ENCODE measurements at regions not wholly inside any gene's neighbourhood (a gene's known extent, or its start where the extent isn't known, plus 50 kb on each side); places are given as distances from the start of the nearest gene placed in this dataset.

GRCh38 chr6:45730232-45730631 lies 285.4 kb downstream of the CLIC5 start:
- no peak for TF ChIP-seq CTCF (IDR thresholded peaks at IDR 0.05)
- TF ChIP-seq POLR2A (IDR thresholded peaks at IDR 0.05): no peak
- no peak for TF ChIP-seq EP300 (IDR thresholded peaks at IDR 0.05)

Data from sigmoid colon (tissue), 4 donors.